ENCODE measurements at regions not wholly inside any gene's neighbourhood (a gene's known extent, or its start where the extent isn't known, plus 50 kb on each side); places are given as distances from the start of the nearest gene placed in this dataset.
"Not testable (repeated sequence)": the region's sequence is repeated elsewhere in the genome, so short reads cannot be mapped to it uniquely, and the experiment has no call there.

DNA sequence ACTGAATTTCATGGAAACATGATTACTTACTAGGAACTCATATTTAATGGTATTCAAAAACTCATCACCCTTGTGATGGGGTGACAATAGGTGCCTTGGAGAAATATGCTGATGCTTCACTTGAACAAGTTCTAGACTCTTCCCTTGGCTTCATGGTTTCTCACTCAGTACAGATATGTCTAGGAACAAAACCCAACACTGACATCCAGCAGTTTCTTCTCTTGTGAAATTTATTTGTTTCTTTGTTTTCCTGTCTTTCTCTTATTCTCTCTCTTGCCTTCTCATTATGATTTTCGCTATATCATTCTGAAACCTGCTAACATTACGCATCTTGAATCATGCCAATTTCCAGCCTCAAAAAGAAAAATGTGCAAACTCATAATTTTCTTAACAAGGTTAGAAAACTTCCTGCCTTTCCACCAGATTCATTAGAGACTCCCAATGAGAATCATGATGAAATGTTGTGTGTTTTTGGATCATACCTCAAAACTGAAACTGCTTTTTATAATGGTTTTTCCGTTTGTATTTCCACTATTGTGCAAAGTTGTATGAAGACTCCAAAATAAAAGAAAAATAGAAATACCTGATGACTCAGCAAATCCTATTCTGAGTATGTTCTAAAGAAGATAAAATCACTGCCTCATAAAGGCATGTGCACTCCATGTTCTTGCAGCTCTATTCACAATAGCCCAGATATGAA, 1021.5 kb downstream of the TMEM121 start:
- Histone ChIP-seq H3K9me3 (ENCODE audit: control insufficient read depth, low read length) (no peaks in the 10 kb centered on the region), H3K36me3 (ENCODE audit: control insufficient read depth, insufficient read depth, low read length) (no peaks in the 10 kb centered on the region), H3K4me1 (ENCODE audit: control insufficient read depth, insufficient read depth, low read length) (no peaks in the 10 kb centered on the region), H3K27me3 (ENCODE audit: control insufficient read depth, insufficient read depth, low read length) (peaks cover 2% of the 10 kb centered on the region), H3K9ac (ENCODE audit: low read length) (no peak overlapping the region), H3K4me3 (ENCODE audit: low read length) (no peak overlapping the region)

DNA sequence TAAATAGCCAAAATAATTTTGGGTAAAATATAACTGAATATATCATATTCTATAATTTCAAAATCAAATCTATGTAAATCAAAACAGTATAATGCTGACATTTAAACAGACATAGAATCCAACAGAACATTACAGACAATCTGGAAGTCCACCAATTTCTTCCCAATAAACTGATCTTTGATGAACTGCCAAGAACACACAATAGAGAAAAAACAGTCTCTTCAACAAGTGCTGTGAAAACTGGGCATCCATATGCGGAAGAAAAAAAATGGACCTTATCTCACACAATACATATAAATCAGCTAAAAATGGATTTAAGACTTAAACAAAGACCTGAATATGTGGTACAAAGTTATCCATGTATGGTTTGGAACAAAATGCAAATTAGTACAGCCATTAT, 1022.7 kb downstream of the TMEM121 start:
- Histone ChIP-seq H3K36me3 (ENCODE audit: control insufficient read depth, insufficient read depth, low read length) (no peaks in the 10 kb centered on the region), H3K4me3 (ENCODE audit: low read length) (no peak overlapping the region), H3K9me3 (ENCODE audit: control insufficient read depth, low read length) (no peaks in the 10 kb centered on the region), H3K27me3 (ENCODE audit: control insufficient read depth, insufficient read depth, low read length) (peaks cover 2% of the 10 kb centered on the region), H3K4me1 (ENCODE audit: control insufficient read depth, insufficient read depth, low read length) (no peaks in the 10 kb centered on the region), H3K9ac (ENCODE audit: low read length) (no peak overlapping the region)

DNA sequence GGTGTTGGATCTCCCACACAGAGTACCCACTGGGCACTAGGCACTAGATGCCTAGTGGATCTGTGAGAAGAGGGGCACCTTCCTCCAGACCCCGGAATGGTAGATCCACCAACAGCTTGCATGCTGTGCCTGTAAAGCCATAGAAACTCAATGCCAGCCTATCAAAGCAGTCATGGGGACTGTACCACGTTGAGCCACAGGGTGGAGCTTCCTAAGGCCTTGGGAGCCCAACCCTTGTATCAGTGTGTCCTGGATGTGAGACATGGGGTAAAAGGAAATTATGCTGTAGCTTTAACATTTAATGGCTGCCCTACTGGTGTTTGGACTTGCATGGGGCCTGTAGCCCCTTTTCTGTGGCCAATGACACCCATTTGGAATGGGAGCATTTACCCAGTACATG, 1024.9 kb downstream of the TMEM121 start:
- no peak overlapping the region for H3K4me3 ChIP-seq (ENCODE audit: low read length)
- no peaks in the 10 kb centered on the region for H3K27me3 ChIP-seq (ENCODE audit: control insufficient read depth, insufficient read depth, low read length)
- no peaks in the 10 kb centered on the region for H3K36me3 ChIP-seq (ENCODE audit: control insufficient read depth, insufficient read depth, low read length)
- no peak overlapping the region for H3K9ac ChIP-seq (ENCODE audit: low read length)
- H3K9me3 ChIP-seq (ENCODE audit: control insufficient read depth, low read length) = no peaks in the 10 kb centered on the region
- no peaks in the 10 kb centered on the region for H3K4me1 ChIP-seq (ENCODE audit: control insufficient read depth, insufficient read depth, low read length)

DNA sequence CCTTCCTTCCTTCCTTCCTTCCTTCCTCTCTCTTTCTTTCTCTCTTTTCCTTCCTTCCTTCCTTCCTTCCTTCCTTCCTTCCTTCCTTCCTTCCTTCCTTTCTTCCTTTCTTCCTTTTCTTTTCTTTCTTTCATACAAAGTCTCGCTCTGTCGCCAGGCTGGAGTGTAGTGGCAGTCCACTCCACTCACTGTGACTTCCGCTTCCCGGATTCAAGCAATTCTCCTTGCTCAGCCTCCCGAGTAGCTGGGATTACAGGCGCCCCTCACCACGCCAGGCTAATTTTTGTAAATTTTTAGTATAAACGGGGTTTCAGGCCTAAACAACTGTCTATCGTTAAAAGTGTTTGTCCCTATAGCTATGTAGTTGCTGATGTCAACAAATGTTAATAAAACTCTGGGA, 1029.8 kb downstream of the TMEM121 start:
- not testable (repeated sequence) for H3K36me3 ChIP-seq (ENCODE audit: control insufficient read depth, insufficient read depth, low read length); H3K9ac ChIP-seq (ENCODE audit: low read length); H3K27me3 ChIP-seq (ENCODE audit: control insufficient read depth, insufficient read depth, low read length); H3K4me1 ChIP-seq (ENCODE audit: control insufficient read depth, insufficient read depth, low read length); H3K4me3 ChIP-seq (ENCODE audit: low read length); H3K9me3 ChIP-seq (ENCODE audit: control insufficient read depth, low read length)

DNA sequence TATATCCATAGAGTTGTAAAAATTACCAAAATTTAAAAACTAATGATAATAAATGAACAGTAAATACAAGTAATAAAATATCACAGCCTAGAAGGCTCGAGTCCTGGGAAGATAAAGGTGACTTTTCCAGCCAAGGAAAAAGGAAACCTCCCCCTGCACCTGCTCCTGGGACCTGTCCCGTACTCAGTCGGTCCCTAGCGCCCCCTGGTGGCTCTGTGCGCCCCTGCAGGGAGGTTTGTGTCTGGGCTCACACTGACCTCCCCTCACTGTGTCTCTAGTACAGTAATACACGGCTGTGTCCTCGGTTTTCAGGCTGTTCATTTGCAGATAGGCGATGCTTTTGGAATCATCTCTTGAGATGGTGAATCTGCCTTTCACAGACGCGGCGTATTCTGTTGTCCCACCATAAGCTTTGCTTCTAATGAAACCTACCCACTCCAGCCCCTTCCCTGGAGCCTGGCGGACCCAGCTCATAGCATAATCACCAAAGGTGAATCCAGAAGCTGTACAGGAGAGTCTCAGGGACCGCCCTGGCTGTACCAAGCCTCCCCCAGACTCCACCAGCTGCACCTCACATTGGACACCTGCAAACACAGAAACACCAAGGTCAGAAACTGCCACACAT, 1030.4 kb downstream of the TMEM121 start:
- Histone ChIP-seq H3K36me3 (ENCODE audit: control insufficient read depth, insufficient read depth, low read length) (no peaks in the 10 kb centered on the region), H3K9ac (ENCODE audit: low read length) (no peak overlapping the region), H3K27me3 (ENCODE audit: control insufficient read depth, insufficient read depth, low read length) (peaks cover 4% of the 10 kb centered on the region), H3K9me3 (ENCODE audit: control insufficient read depth, low read length) (no peaks in the 10 kb centered on the region), H3K4me3 (ENCODE audit: low read length) (no peak overlapping the region), H3K4me1 (ENCODE audit: control insufficient read depth, insufficient read depth, low read length) (no peaks in the 10 kb centered on the region)

DNA sequence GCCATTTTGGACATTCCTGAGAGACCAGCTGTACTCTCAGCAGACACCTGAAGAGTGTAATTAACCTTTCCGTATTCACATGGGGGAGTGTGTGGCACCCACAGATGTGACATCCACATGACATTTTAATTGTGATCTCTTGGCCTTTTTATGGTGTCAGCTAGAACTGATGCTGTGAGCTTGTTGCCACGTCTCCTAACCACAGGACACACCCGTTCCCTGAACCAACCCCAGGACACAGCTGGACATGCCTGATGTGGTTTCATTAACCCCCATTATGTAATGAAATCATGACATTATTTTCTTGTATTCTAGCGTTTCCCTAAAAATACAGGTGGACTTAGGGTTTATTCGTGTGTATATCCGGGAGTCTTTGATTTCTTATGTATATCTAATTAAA, 1036.1 kb downstream of the TMEM121 start:
- no peak overlapping the region for H3K4me3 ChIP-seq (ENCODE audit: low read length)
- H3K36me3 ChIP-seq (ENCODE audit: control insufficient read depth, insufficient read depth, low read length) = no peaks in the 10 kb centered on the region
- no peaks in the 10 kb centered on the region for H3K27me3 ChIP-seq (ENCODE audit: control insufficient read depth, insufficient read depth, low read length)
- no peak overlapping the region for H3K9ac ChIP-seq (ENCODE audit: low read length)
- no peaks in the 10 kb centered on the region for H3K9me3 ChIP-seq (ENCODE audit: control insufficient read depth, low read length)
- no peaks in the 10 kb centered on the region for H3K4me1 ChIP-seq (ENCODE audit: control insufficient read depth, insufficient read depth, low read length)

DNA sequence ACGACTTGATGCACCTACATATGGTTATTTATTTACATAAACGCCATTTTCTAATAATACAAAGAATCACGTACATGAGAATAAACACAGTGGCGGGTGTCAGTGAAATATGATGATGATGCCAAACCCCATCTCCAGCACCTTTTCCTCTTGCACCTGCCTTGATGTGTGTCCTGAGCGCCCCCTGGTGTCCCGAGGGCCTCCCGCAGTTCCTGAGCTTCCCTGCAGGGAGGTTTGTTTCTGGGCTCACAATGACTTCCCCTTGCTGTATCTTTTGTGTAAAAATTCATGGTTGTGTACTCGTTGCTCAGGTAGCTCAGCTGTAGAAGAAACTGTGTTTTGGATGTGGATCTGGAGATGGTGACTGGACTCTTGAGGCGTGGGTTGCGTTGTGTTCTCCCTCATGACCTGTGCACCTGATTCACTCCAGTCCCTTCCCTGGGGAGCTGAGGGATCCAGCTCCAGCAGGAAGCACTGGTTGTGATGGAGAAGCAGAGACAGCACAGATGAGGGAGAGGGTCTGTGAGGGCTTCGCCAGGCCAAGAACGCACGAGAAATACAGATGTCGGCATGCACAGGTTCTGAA, 1037.8 kb downstream of the TMEM121 start:
- no peak overlapping the region for H3K4me3 ChIP-seq (ENCODE audit: low read length)
- no peak overlapping the region for H3K9ac ChIP-seq (ENCODE audit: low read length)
- no peaks in the 10 kb centered on the region for H3K4me1 ChIP-seq (ENCODE audit: control insufficient read depth, insufficient read depth, low read length)
- H3K27me3 ChIP-seq (ENCODE audit: control insufficient read depth, insufficient read depth, low read length) = no peaks in the 10 kb centered on the region
- no peaks in the 10 kb centered on the region for H3K9me3 ChIP-seq (ENCODE audit: control insufficient read depth, low read length)
- no peaks in the 10 kb centered on the region for H3K36me3 ChIP-seq (ENCODE audit: control insufficient read depth, insufficient read depth, low read length)

DNA sequence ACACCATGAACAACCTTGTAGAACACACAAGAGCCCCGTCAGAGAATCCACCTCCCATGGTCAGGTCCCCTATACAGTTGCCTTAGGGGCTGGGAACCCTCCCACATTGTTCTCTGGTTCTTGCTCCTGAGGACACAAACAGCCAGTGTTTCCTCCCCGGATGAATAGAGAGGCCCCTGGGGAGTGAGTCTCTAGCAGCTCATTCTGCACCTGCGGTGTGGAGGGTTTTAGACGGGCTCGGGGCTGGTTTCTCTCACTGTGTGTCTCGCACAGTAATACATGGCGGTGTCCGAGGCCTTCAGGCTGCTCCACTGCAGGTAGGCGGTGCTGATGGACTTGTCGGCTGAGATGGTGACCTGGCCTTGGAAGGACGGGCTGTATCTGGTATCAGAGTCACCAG, 1052.1 kb downstream of the TMEM121 start:
- H3K36me3 ChIP-seq (ENCODE audit: control insufficient read depth, insufficient read depth, low read length) = no peaks in the 10 kb centered on the region
- no peak overlapping the region for H3K9ac ChIP-seq (ENCODE audit: low read length)
- H3K4me1 ChIP-seq (ENCODE audit: control insufficient read depth, insufficient read depth, low read length) = no peaks in the 10 kb centered on the region
- peaks cover 9% of the 10 kb centered on the region for H3K27me3 ChIP-seq (ENCODE audit: control insufficient read depth, insufficient read depth, low read length)
- no peaks in the 10 kb centered on the region for H3K9me3 ChIP-seq (ENCODE audit: control insufficient read depth, low read length)
- H3K4me3 ChIP-seq (ENCODE audit: low read length) = no peak overlapping the region

DNA sequence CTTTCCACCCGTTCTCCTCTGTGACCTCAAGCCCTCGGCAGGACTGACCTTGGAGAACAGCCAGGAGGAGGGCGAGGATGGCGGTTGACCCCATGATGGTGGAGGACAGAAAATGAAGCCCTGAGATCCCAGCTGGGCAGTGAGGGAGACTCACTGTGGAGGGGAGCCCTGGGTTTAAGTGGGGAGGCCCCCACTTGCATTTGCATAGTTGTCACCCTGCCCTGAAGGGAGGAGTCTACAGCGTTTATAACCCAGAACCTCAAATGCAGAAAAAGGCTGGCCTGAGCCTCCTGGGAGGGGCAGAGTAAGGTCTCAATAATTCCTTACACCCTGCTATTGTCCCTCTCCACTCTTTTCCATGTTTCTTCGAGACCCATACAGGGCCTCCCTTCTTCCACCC, 1052.7 kb downstream of the TMEM121 start:
- Histone ChIP-seq H3K4me1 (ENCODE audit: control insufficient read depth, insufficient read depth, low read length) (no peaks in the 10 kb centered on the region), H3K27me3 (ENCODE audit: control insufficient read depth, insufficient read depth, low read length) (peaks cover 9% of the 10 kb centered on the region), H3K36me3 (ENCODE audit: control insufficient read depth, insufficient read depth, low read length) (no peaks in the 10 kb centered on the region), H3K9me3 (ENCODE audit: control insufficient read depth, low read length) (no peaks in the 10 kb centered on the region), H3K4me3 (ENCODE audit: low read length) (no peak overlapping the region), H3K9ac (ENCODE audit: low read length) (no peak overlapping the region)

DNA sequence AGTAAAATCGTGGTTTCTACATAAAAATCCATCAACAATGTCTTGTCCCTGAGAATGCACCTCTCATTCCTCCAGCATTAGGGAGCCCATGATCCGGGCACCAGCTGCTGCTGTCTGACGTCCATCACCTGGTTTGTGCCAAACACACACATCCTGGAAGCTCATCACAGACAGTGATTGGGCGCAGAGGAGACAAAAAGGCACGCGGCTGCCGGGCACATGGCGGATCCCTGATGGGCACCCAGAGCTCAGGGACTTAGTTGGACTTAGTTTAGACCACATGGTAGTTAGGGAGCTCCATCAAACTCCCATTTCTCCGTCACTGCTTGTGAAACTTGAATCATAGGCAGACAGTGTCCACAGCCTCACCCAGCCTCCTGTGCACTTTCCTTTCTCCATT, 1059.3 kb downstream of the TMEM121 start:
- H3K27me3 ChIP-seq (ENCODE audit: control insufficient read depth, insufficient read depth, low read length) = no peaks in the 10 kb centered on the region
- no peaks in the 10 kb centered on the region for H3K4me1 ChIP-seq (ENCODE audit: control insufficient read depth, insufficient read depth, low read length)
- H3K4me3 ChIP-seq (ENCODE audit: low read length) = no peak overlapping the region
- H3K9me3 ChIP-seq (ENCODE audit: control insufficient read depth, low read length) = no peaks in the 10 kb centered on the region
- no peaks in the 10 kb centered on the region for H3K36me3 ChIP-seq (ENCODE audit: control insufficient read depth, insufficient read depth, low read length)
- no peak overlapping the region for H3K9ac ChIP-seq (ENCODE audit: low read length)

DNA sequence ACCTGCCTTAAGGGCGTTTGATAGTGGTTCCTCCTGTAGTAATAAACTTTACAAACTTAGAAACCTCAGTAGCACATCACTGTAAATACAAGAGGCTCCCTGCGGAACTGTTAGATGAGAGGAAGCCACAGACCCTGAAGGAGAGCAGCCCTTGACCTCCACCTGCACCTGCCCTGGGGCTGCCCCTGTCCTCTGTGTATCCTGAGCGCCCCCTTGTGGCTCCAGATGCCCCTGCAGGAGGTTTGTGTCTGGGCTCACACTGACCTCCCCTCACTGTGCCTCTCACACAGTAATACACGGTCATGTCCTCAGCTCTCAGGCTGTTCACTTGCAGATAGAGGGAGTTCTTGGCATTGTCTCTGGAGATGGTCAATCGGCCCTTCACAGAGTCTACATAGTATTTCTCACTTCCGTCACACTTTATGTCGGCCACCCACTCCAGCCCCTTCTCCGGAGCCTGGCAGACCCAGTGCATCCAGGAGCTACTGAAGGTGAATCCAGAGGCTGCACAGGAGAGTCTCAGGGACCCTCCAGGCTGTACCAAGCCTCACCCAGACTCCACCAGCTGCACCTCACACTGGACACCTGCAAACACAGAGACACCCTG, 1059.8 kb downstream of the TMEM121 start:
- H3K4me3 ChIP-seq (ENCODE audit: low read length) = no peak overlapping the region
- no peaks in the 10 kb centered on the region for H3K36me3 ChIP-seq (ENCODE audit: control insufficient read depth, insufficient read depth, low read length)
- no peak overlapping the region for H3K9ac ChIP-seq (ENCODE audit: low read length)
- H3K9me3 ChIP-seq (ENCODE audit: control insufficient read depth, low read length) = no peaks in the 10 kb centered on the region
- H3K4me1 ChIP-seq (ENCODE audit: control insufficient read depth, insufficient read depth, low read length) = no peaks in the 10 kb centered on the region
- H3K27me3 ChIP-seq (ENCODE audit: control insufficient read depth, insufficient read depth, low read length) = no peaks in the 10 kb centered on the region

DNA sequence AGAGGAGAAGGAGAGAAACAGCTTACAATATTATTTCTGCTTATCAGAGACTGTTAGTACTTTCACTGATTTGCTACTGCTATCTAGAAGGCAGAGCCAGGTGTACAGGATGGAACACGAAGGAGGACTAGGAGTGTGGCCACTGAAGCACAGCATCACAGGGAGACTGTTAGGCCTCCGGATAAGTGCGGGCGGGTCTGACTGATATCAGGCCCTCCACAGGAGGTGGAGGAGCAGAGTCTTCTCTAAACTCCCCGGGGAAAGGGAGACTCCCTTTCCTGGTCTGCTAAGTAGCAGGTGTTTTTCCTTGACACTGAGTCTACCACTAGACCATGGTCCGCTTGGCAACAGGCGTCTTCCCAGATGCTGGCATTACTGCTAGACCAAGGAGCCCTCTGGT, 1065.2 kb downstream of the TMEM121 start:
- not testable (repeated sequence) for H3K4me3 ChIP-seq (ENCODE audit: low read length); H3K9ac ChIP-seq (ENCODE audit: low read length); H3K4me1 ChIP-seq (ENCODE audit: control insufficient read depth, insufficient read depth, low read length); H3K27me3 ChIP-seq (ENCODE audit: control insufficient read depth, insufficient read depth, low read length); H3K36me3 ChIP-seq (ENCODE audit: control insufficient read depth, insufficient read depth, low read length); H3K9me3 ChIP-seq (ENCODE audit: control insufficient read depth, low read length)
